ENCODE measurements at regions not wholly inside any gene's neighbourhood (a gene's known extent, or its start where the extent isn't known, plus 50 kb on each side); places are given as distances from the start of the nearest gene placed in this dataset.

DNA sequence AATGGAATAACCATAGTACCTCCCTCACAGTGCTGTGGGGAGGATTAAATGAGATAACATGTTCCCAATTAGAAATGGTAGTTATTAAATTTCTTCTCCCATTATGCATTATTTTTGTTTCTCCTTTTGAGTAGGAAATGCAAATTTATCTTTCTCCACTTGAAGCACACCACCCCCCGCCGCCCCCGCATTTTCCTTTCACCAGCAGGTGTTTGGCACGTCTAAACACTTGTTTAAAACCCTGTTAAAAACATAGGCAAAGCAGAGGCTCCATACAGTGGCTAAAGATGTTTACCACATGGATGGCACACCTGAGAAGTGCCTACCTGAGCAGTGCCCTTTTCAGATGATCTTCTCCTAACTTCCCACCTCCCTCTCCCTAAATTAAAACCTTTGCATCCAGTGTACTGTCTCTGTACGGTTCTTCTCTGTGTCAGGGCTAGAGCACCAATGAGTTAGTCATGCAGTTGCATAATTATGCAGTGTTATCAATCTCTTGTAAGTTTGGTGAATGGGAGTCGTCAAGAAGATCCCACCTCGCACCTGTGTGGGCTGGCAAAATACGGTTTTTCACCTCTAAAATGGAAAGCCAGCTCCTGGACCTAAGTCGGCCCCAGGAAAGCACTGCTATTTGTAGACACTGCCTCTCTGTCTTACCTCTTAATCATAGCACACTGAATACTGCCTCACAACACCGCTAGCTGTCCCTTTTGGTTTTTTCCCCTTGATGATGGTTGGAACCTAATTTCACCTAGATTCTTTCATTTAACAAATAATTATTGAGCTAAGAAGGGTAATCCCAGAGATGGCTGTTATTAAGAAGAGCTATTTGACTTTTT, 122.0 kb downstream of the CT47B1 start:
- TF ChIP-seq CTCF (IDR thresholded peaks at IDR 0.05) (no peak), POLR2A (IDR thresholded peaks at IDR 0.05) (no peak)
